Neuronal stem cell (in vitro differentiated cells): ENCODE measurements at regions not wholly inside any gene's neighbourhood (a gene's known extent, or its start where the extent isn't known, plus 50 kb on each side); places are given as distances from the start of the nearest gene placed in this dataset.

Source experiments
- DNase-seq: peaks from one replicate; pipeline ENCODE4 v3.0.0-alpha.2; 2013; ENCODE audit warnings: low spot score
- H2AFZ ChIP-seq: one replicate; pipeline ENCODE4 v1.6.1; 2013; ENCODE audit warnings: mild to moderate bottlenecking, low read length, inconsistent platforms
- H2AK5ac ChIP-seq: 2 replicates; pipeline ENCODE4 v1.6.1; 2013; ENCODE audit warnings: low read depth, mild to moderate bottlenecking, inconsistent platforms, low read length, moderate library complexity, mixed read lengths
- H2BK120ac ChIP-seq: 2 replicates; pipeline ENCODE4 v1.6.1; 2013; ENCODE audit warnings: low read depth, mild to moderate bottlenecking, inconsistent platforms, low read length, moderate library complexity, mixed read lengths
- H2BK12ac ChIP-seq: one replicate; pipeline ENCODE4 v1.6.1; 2013; ENCODE audit warnings: low read length, inconsistent platforms
- H2BK15ac ChIP-seq: 2 replicates; pipeline ENCODE4 v1.6.1; 2013; ENCODE audit warnings: mild to moderate bottlenecking, low read length, inconsistent platforms, mixed read lengths
- H2BK5ac ChIP-seq: one replicate; pipeline ENCODE4 v1.6.1; 2013; ENCODE audit warnings: inconsistent platforms, mild to moderate bottlenecking, low read length, moderate library complexity
- H3K14ac ChIP-seq: one replicate; pipeline ENCODE4 v1.6.1; 2013; ENCODE audit warnings: low read length, inconsistent platforms
- H3K18ac ChIP-seq: 2 replicates; pipeline ENCODE4 v1.6.1; 2013; ENCODE audit warnings: low read length, inconsistent platforms
- H3K23ac ChIP-seq: 2 replicates; pipeline ENCODE4 v1.6.1; 2013; ENCODE audit warnings: low read depth, mild to moderate bottlenecking, mixed read lengths, low read length, inconsistent platforms; ENCODE audit not compliant: poor library complexity
- H3K27ac ChIP-seq: replicated peaks from 3 replicates; pipeline ENCODE4 v1.5.1; 2013; ENCODE audit warnings: low read length, inconsistent platforms
- H3K27me3 ChIP-seq, 3 experiments: 2 replicates each; pipeline ENCODE4 v1.6.1; 2013; ENCODE audit warnings: low read length in 3 of 3, mild to moderate bottlenecking in 2 of 3, inconsistent platforms in 1 of 3, low read depth in 1 of 3, mixed read lengths in 1 of 3, moderate library complexity in 1 of 3; ENCODE audit not compliant: control insufficient read depth in 3 of 3, insufficient read depth in 3 of 3
- H3K36me3 ChIP-seq, 2 donors: replicated peaks in 1 of 2; 2 replicates each; pipeline ENCODE4 v1.6.1; 2013; ENCODE audit warnings: low read length in 2 of 2; ENCODE audit not compliant: control insufficient read depth in 2 of 2, insufficient read depth in 2 of 2
- H3K4ac ChIP-seq: 2 replicates; pipeline ENCODE4 v1.6.1; 2013; ENCODE audit warnings: inconsistent platforms, mild to moderate bottlenecking, low read length, moderate library complexity
- H3K4me1 ChIP-seq, 2 donors: 1 replicate in 1 of 2; 2 replicates in 1 of 2; pipeline ENCODE4 v1.6.1; 2013; ENCODE audit warnings: low read length in 2 of 2, low read depth in 1 of 2; ENCODE audit not compliant: control insufficient read depth in 2 of 2, insufficient read depth in 1 of 2
- H3K4me2 ChIP-seq: one replicate; pipeline ENCODE4 v1.6.1; 2013; ENCODE audit warnings: mild to moderate bottlenecking, low read length, inconsistent platforms; ENCODE audit not compliant: insufficient read depth, poor library complexity, severe bottlenecking
- H3K4me3 ChIP-seq, 2 donors: 2 replicates each; pipeline ENCODE4 v1.5.1; 2013; ENCODE audit warnings: low read length in 2 of 2, mild to moderate bottlenecking in 2 of 2, inconsistent platforms in 1 of 2, moderate library complexity in 1 of 2
- H3K79me1 ChIP-seq: one replicate; pipeline ENCODE4 v1.6.1; 2013; ENCODE audit warnings: low read depth, mild to moderate bottlenecking, inconsistent platforms, low read length, moderate library complexity
- H3K9ac ChIP-seq: one replicate; pipeline ENCODE4 v1.6.1; 2013; ENCODE audit warnings: mild to moderate bottlenecking, low read depth, low read length, inconsistent platforms; ENCODE audit not compliant: poor library complexity
- H3K9me3 ChIP-seq, 2 donors: replicated peaks in 1 of 2; 2 replicates each; pipeline versions ENCODE3 to v1.6.1; 2013; ENCODE audit warnings: low read length in 2 of 2, mild to moderate bottlenecking in 2 of 2, inconsistent platforms in 1 of 2, low read depth in 1 of 2, mixed read lengths in 1 of 2, moderate library complexity in 1 of 2; ENCODE audit not compliant: control insufficient read depth in 2 of 2, insufficient read depth in 1 of 2
- H4K8ac ChIP-seq: one replicate; pipeline ENCODE4 v1.6.1; 2013; ENCODE audit warnings: low read depth, mild to moderate bottlenecking, inconsistent platforms, low read length, moderate library complexity
- H4K91ac ChIP-seq: one replicate; pipeline ENCODE4 v1.6.1; 2013; ENCODE audit warnings: low read length, low read depth, mild to moderate bottlenecking, inconsistent platforms; ENCODE audit not compliant: poor library complexity
- WGBS, 2 donors: extraction: QIAGEN DNeasy Blood & Tissue Kit; methylation state at CpG; one replicate each; pipeline ENCODE4 v1.1.7; 2013; ENCODE audit warnings: missing lambda C conversion rate in 2 of 2, mixed read lengths in 1 of 2; ENCODE audit not compliant: insufficient read length in 2 of 2, insufficient replicate concordance in 1 of 2; ENCODE audit errors: extremely low coverage in 2 of 2; 5-methylcytosine and 5-hydroxymethylcytosine counted together

DNA sequence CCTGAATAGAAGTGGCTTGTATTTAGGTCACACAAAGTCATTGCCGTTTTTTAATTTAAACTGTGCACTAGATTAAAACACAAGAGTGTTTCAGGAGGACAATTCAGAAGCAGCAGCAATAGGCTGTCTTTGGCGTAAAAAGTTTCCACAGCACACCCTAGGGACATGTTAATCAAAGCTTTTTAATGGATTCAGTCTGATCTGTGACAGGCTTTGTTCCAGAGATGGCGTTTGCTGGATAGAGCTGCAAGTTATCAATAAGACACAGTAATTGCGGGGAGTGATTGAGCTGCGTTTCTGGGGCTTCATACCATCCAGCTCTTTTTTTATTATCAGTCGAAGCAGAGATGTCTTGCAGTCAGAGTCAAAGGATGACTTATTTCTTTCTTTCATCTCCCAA is 300.3 kb downstream of the ZNF608 start:
- Histone ChIP-seq H3K4me1 (peaks cover 1 to 36% of the 10 kb centered on the region in 2 donors), H3K79me1 (no peaks in the 10 kb centered on the region), H2BK120ac (no peak overlapping the region), H3K27me3 (no peaks in the 10 kb centered on the region), H3K23ac (no peak overlapping the region), H3K4me2 (no peak overlapping the region), H4K8ac (no peak overlapping the region), H4K91ac (no peak overlapping the region), H2BK15ac (no peak overlapping the region), H2BK12ac (no peak overlapping the region), H2AFZ (no peak overlapping the region), H2AK5ac (no peak overlapping the region), H3K27ac (no peak overlapping the region), H2BK5ac (no peak overlapping the region), H3K4me3 (no peak overlapping the region), H3K9me3 (peaks cover 2% of the 10 kb centered on the region in 2 donors), H3K18ac (no peak overlapping the region), H3K36me3 (no peaks in the 10 kb centered on the region), H3K14ac (no peak overlapping the region), H3K9ac (no peak overlapping the region), H3K4ac (no peak overlapping the region)
- no peak for DNase-seq
- WGBS, 2 donors, result no CpG with 5 or more reads among the region's 6 CpGs

DNA sequence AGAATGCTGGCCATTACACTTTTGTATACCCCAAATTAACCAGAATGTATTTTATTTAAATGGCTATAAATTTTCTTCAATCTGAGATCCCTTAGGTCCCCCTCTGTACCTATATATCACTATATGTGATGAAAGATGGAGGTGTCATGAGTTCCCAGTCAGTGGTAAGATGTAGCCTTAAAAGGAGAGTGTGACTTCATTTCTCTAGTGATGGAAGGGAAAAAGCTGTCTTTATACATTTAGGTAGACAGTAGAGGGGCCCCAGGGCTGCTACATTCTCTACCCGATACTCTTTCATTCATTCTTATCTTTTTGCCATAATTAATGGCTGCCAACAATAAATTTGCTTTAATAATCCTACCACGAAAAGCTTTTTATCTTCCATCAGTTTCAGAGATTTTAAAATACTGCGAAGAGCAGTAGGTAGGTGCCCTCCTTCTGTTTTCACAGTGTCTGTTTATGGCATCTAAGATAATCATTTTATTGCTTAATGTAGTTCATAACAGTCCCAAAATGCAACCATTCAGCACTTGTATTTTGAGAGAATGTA is 301.3 kb downstream of the ZNF608 start:
- Histone ChIP-seq H2BK5ac (no peak overlapping the region), H3K4me1 (peaks cover 0 to 32% of the 10 kb centered on the region in 2 donors), H2BK120ac (no peak overlapping the region), H2BK15ac (no peak overlapping the region), H3K4me3 (no peak overlapping the region), H3K27me3 (no peaks in the 10 kb centered on the region), H3K9ac (no peak overlapping the region), H3K4ac (no peak overlapping the region), H4K91ac (no peak overlapping the region), H3K18ac (no peak overlapping the region), H3K23ac (no peak overlapping the region), H3K9me3 (peaks cover 2% of the 10 kb centered on the region in 2 donors), H3K4me2 (no peak overlapping the region), H2AK5ac (no peak overlapping the region), H3K36me3 (no peaks in the 10 kb centered on the region), H3K27ac (no peak overlapping the region), H3K14ac (no peak overlapping the region), H2BK12ac (no peak overlapping the region), H3K79me1 (no peaks in the 10 kb centered on the region), H4K8ac (no peak overlapping the region), H2AFZ (no peak overlapping the region)
- no CpG with 5 or more reads among the region's 3 CpGs for WGBS, 2 donors
- no peak for DNase-seq

DNA sequence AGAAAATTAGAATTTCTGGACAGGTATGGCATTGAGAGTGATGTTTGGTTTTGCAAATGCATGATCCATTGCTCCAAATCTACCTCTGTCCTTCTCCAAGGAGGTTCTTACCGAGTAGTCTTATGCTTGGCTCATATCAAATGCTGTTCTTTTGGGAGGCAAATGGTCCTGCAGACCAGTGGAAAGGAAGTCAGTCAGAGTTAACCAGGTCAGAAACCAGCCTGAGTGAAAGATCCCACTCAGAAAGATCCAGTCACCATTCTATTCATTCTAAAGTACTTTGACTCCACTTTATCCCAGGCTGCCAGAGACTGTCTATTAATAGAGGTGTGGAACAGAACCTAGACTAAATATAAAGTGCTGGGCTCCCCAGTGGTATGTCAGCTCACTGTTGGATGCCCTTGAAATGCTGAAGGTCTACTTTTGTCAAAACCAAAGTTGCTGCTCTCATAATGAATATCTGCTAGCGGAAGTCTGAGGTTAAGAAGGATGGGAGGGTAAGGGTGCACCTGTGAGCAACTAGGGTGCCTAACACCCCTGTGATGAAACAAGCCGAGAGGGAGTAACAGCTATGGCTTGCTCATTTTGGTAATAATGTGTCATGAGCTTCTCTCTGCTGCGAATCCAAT is 302.2 kb downstream of the ZNF608 start:
- Histone ChIP-seq H2BK120ac (no peak overlapping the region), H3K4ac (no peak overlapping the region), H3K27ac (no peak overlapping the region), H3K79me1 (no peaks in the 10 kb centered on the region), H3K4me2 (no peak overlapping the region), H4K8ac (no peak overlapping the region), H3K4me1 (peaks cover 4 to 36% of the 10 kb centered on the region in 2 donors), H3K9me3 (peaks cover 2% of the 10 kb centered on the region in 2 donors), H2BK5ac (no peak overlapping the region), H2BK12ac (no peak overlapping the region), H3K27me3 (no peaks in the 10 kb centered on the region), H3K9ac (no peak overlapping the region), H3K4me3 (no peak overlapping the region), H3K23ac (no peak overlapping the region), H2AK5ac (no peak overlapping the region), H3K18ac (no peak overlapping the region), H3K14ac (no peak overlapping the region), H4K91ac (no peak overlapping the region), H2BK15ac (no peak overlapping the region), H2AFZ (no peak overlapping the region), H3K36me3 (no peaks in the 10 kb centered on the region)
- DNase-seq, result no peak
- no CpG with 5 or more reads among the region's 4 CpGs for WGBS, 2 donors

DNA sequence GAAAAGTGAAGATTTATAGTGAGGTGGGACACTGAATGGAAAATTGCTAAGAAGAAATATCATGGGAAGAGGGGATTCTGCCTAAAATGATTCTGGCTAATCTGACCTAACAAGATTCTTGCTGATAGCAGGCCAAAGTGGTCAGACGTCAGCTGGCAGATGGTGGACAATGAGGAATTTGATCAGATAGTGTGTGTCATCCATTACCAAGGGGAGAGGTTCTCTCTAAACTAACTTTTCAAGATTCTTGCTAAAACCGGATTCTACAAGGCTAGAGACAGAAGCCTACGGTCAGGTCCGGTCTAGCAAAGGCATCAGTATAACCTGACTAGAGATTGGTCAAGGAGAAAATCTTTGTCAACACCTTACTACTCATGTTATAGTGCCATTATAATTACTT is 306.0 kb downstream of the ZNF608 start:
- WGBS, 2 donors, result no CpG with 5 or more reads among the region's 4 CpGs
- H2AFZ ChIP-seq, result no peak overlapping the region
- no peak overlapping the region for H3K4me3 ChIP-seq
- no peak overlapping the region for H2BK15ac ChIP-seq
- H3K4ac ChIP-seq, result no peak overlapping the region
- H3K4me2 ChIP-seq, result no peak overlapping the region
- H3K36me3 ChIP-seq, result no peaks in the 10 kb centered on the region
- no peak overlapping the region for H2BK5ac ChIP-seq
- H3K23ac ChIP-seq, result no peak overlapping the region
- H4K91ac ChIP-seq, result no peak overlapping the region
- H3K4me1 ChIP-seq, result peaks cover 13 to 23% of the 10 kb centered on the region in 2 donors
- H2BK12ac ChIP-seq, result no peak overlapping the region
- no peaks in the 10 kb centered on the region for H3K27me3 ChIP-seq
- H3K18ac ChIP-seq, result no peak overlapping the region
- no peak overlapping the region for H3K9ac ChIP-seq
- H2AK5ac ChIP-seq, result no peak overlapping the region
- peaks cover 0 to 3% of the 10 kb centered on the region in 2 donors for H3K9me3 ChIP-seq
- H2BK120ac ChIP-seq, result no peak overlapping the region
- H3K79me1 ChIP-seq, result no peaks in the 10 kb centered on the region
- no peak overlapping the region for H3K27ac ChIP-seq
- H4K8ac ChIP-seq, result no peak overlapping the region
- no peak for DNase-seq
- no peak overlapping the region for H3K14ac ChIP-seq
